HPDE6-E6E7 (cell line): ENCODE measurements at regions not wholly inside any gene's neighbourhood (a gene's known extent, or its start where the extent isn't known, plus 50 kb on each side); places are given as distances from the start of the nearest gene placed in this dataset.

Experiments
- DNase-seq: peaks from one replicate; pipeline ENCODE4 v3.0.0; 2011; ENCODE audit warnings: missing footprints; ENCODE audit errors: extremely low spot score

GRCh38 chr12:77572371-77572770 is 258.3 kb upstream of the NAV3 start:
- no peak for DNase-seq

- DNase-seq = no peak
Observed at GRCh38 chr12:77571768-77572167, 258.9 kb upstream of the NAV3 start.

GRCh38 chr12:77571127-77571526 is 259.6 kb upstream of the NAV3 start:
- DNase-seq = no peak

GRCh38 chr12:77569876-77570275 is 260.8 kb upstream of the NAV3 start:
- no peak for DNase-seq

GRCh38 chr12:77560714-77561113 is 270.0 kb upstream of the NAV3 start:
- DNase-seq = no peak

- DNase-seq = no peak
Observed at GRCh38 chr12:77559400-77560074, 271.2 kb upstream of the NAV3 start.

- DNase-seq = no peak
Observed at GRCh38 chr12:77555074-77555473, 275.6 kb upstream of the NAV3 start.

- no peak for DNase-seq
Observed at GRCh38 chr12:77553976-77554619, 276.6 kb upstream of the NAV3 start.

GRCh38 chr12:77549383-77550128 is 281.1 kb upstream of the NAV3 start:
- DNase-seq = no peak

- no peak for DNase-seq
Observed at GRCh38 chr12:77548797-77549196, 281.9 kb upstream of the NAV3 start.

- DNase-seq = no peak
Observed at GRCh38 chr12:77540097-77540496, 290.6 kb upstream of the NAV3 start.

- no peak for DNase-seq
Observed at GRCh38 chr12:77537663-77538062, 293.0 kb upstream of the NAV3 start.

- DNase-seq = no peak
Observed at GRCh38 chr12:77535734-77536133, 295.0 kb upstream of the NAV3 start.

- no peak for DNase-seq
Observed at GRCh38 chr12:77531912-77532311, 298.8 kb upstream of the NAV3 start.

- no peak for DNase-seq
Observed at GRCh38 chr12:77522247-77522646, 308.4 kb upstream of the NAV3 start.

GRCh38 chr12:77521508-77522115 is 309.1 kb upstream of the NAV3 start:
- no peak for DNase-seq

GRCh38 chr12:77514511-77514910 is 316.2 kb upstream of the NAV3 start:
- no peak for DNase-seq

GRCh38 chr12:77510985-77511384 is 319.7 kb upstream of the NAV3 start:
- no peak for DNase-seq

- no peak for DNase-seq
Observed at GRCh38 chr12:77504466-77504865, 326.2 kb upstream of the NAV3 start.

- DNase-seq = no peak
Observed at GRCh38 chr12:77500089-77500488, 330.6 kb upstream of the NAV3 start.

- no peak for DNase-seq
Observed at GRCh38 chr12:77497647-77498046, 333.0 kb upstream of the NAV3 start.

GRCh38 chr12:77496714-77497113 is 334.0 kb upstream of the NAV3 start:
- no peak for DNase-seq

GRCh38 chr12:77494296-77494695 is 336.4 kb upstream of the NAV3 start:
- DNase-seq = no peak
